H9 (cell line): ENCODE measurements at regions not wholly inside any gene's neighbourhood (a gene's known extent, or its start where the extent isn't known, plus 50 kb on each side); places are given as distances from the start of the nearest gene placed in this dataset.

ENCODE experiments used
- DNase-seq: peaks from one replicate; pipeline ENCODE4 v3.0.0-alpha.2; 2017
- H2AFZ ChIP-seq: one replicate; pipeline ENCODE4 v1.6.1; 2013; ENCODE audit warnings: mild to moderate bottlenecking, low read length, control low read depth, moderate library complexity
- H2AK5ac ChIP-seq: 2 replicates; pipeline ENCODE4 v1.6.1; 2013; ENCODE audit warnings: low read length, control low read depth, mixed read lengths; ENCODE audit not compliant: insufficient read length
- H2BK120ac ChIP-seq: one replicate; pipeline ENCODE4 v1.6.1; 2013; ENCODE audit warnings: low read depth, mild to moderate bottlenecking, low read length, control low read depth, inconsistent platforms; ENCODE audit not compliant: poor library complexity, severe bottlenecking
- H2BK12ac ChIP-seq: 2 replicates; pipeline ENCODE4 v1.6.1; 2013; ENCODE audit warnings: low read length, control low read depth, mixed read lengths, low read depth; ENCODE audit not compliant: insufficient read length
- H2BK15ac ChIP-seq: 2 replicates; pipeline ENCODE4 v1.6.1; 2013; ENCODE audit warnings: low read depth, low read length, control low read depth
- H2BK20ac ChIP-seq: one replicate; pipeline ENCODE4 v1.6.1; 2013; ENCODE audit warnings: low read depth, mild to moderate bottlenecking, low read length, control low read depth, inconsistent platforms; ENCODE audit not compliant: poor library complexity, severe bottlenecking
- H2BK5ac ChIP-seq: 2 replicates; pipeline ENCODE4 v1.6.1; 2013; ENCODE audit warnings: low read length, control low read depth, mixed read lengths; ENCODE audit not compliant: insufficient read length
- H3K14ac ChIP-seq: 2 replicates; pipeline ENCODE4 v1.6.1; 2013; ENCODE audit warnings: low read length, control low read depth; ENCODE audit not compliant: insufficient read depth
- H3K18ac ChIP-seq: 2 replicates; pipeline ENCODE4 v1.6.1; 2013; ENCODE audit warnings: low read depth, mild to moderate bottlenecking, mixed read lengths, low read length, control low read depth; ENCODE audit not compliant: insufficient read length
- H3K23ac ChIP-seq: 2 replicates; pipeline ENCODE4 v1.6.1; 2013; ENCODE audit warnings: low read length, control low read depth, mixed read lengths, low read depth; ENCODE audit not compliant: insufficient read length
- H3K23me2 ChIP-seq: 2 replicates; pipeline ENCODE4 v1.6.1; 2013; ENCODE audit warnings: low read depth, mild to moderate bottlenecking, mixed read lengths, low read length, control low read depth; ENCODE audit not compliant: insufficient read length, poor library complexity, severe bottlenecking
- H3K27ac ChIP-seq: 2 replicates; pipeline ENCODE4 v1.5.1; 2013; ENCODE audit warnings: low read length, control low read depth, mixed read lengths, low read depth; ENCODE audit not compliant: insufficient read length
- H3K27me3 ChIP-seq: 2 replicates; pipeline ENCODE4 v1.6.1; 2013; ENCODE audit warnings: low read length, control low read depth, inconsistent platforms; ENCODE audit not compliant: insufficient read depth
- H3K4ac ChIP-seq: 2 replicates; pipeline ENCODE4 v1.6.1; 2013; ENCODE audit warnings: low read depth, mild to moderate bottlenecking, control low read depth, inconsistent platforms, low read length, moderate library complexity
- H3K4me1 ChIP-seq: 2 replicates; pipeline ENCODE4 v1.6.1; 2013; ENCODE audit warnings: low read length, control low read depth, inconsistent platforms; ENCODE audit not compliant: insufficient read depth
- H3K4me2 ChIP-seq: 2 replicates; pipeline ENCODE4 v1.6.1; 2013; ENCODE audit warnings: low read length, control low read depth, mixed read lengths; ENCODE audit not compliant: insufficient read length, insufficient read depth
- H3K56ac ChIP-seq: 2 replicates; pipeline ENCODE4 v1.6.1; 2013; ENCODE audit warnings: low read depth, mild to moderate bottlenecking, mixed read lengths, low read length, control low read depth; ENCODE audit not compliant: insufficient read length
- H3K79me1 ChIP-seq: 2 replicates; pipeline ENCODE4 v1.6.1; 2013; ENCODE audit warnings: low read depth, mild to moderate bottlenecking, moderate library complexity, low read length, control low read depth, inconsistent platforms; ENCODE audit not compliant: insufficient read depth, poor library complexity, severe bottlenecking
- H3K79me2 ChIP-seq: 2 replicates; pipeline ENCODE4 v1.6.1; 2013; ENCODE audit warnings: low read length, control low read depth, inconsistent platforms; ENCODE audit not compliant: insufficient read depth
- H3K9ac ChIP-seq: 2 replicates; pipeline ENCODE4 v1.6.1; 2013; ENCODE audit warnings: low read length, control low read depth, mixed read lengths; ENCODE audit not compliant: insufficient read length; ENCODE audit errors: extremely low read depth
- H3K9me3 ChIP-seq: one replicate; pipeline ENCODE4 v1.6.1; 2013; ENCODE audit warnings: low read depth, low read length, inconsistent platforms; ENCODE audit not compliant: control insufficient read depth
- H3T11ph ChIP-seq: one replicate; pipeline ENCODE4 v1.6.1; 2013; ENCODE audit warnings: mild to moderate bottlenecking, low read length, control low read depth, inconsistent platforms
- H4K20me1 ChIP-seq: one replicate; pipeline ENCODE4 v1.6.1; 2013; ENCODE audit not compliant: control insufficient read depth, insufficient read length, insufficient read depth
- H4K5ac ChIP-seq: 2 replicates; pipeline ENCODE4 v1.6.1; 2013; ENCODE audit warnings: low read depth, mild to moderate bottlenecking, mixed read lengths, low read length, control low read depth; ENCODE audit not compliant: insufficient read length
- H4K8ac ChIP-seq: replicated peaks from 2 replicates; pipeline ENCODE4 v1.6.1; 2013; ENCODE audit warnings: low read length, control low read depth, mixed read lengths, low read depth; ENCODE audit not compliant: insufficient read length
- H4K91ac ChIP-seq: 2 replicates; pipeline ENCODE4 v1.6.1; 2013; ENCODE audit warnings: low read depth, mild to moderate bottlenecking, moderate library complexity, mixed read lengths, low read length, control low read depth; ENCODE audit not compliant: insufficient read length
- H3K27ac Mint-ChIP-seq, 3 experiments: 2 replicates in 2 of 3; 3 replicates in 1 of 3; pipeline ENCODE4 v1.8.0; 2020 to 2021; ENCODE audit warnings: mixed read lengths in 3 of 3, mild to moderate bottlenecking in 1 of 3, moderate library complexity in 1 of 3
- H3K27me3 Mint-ChIP-seq: 2 replicates; pipeline ENCODE4 v1.8.0; 2021; ENCODE audit warnings: low read depth, mild to moderate bottlenecking, moderate library complexity, mixed read lengths
- H3K36me3 Mint-ChIP-seq, 3 experiments: 2 replicates in 2 of 3; 3 replicates in 1 of 3; pipeline ENCODE4 v1.8.0; 2020 to 2021; ENCODE audit warnings: low read depth in 3 of 3, mixed read lengths in 3 of 3; ENCODE audit not compliant: insufficient read depth in 1 of 3
- H3K4me1 Mint-ChIP-seq, 2 experiments: 2 replicates each; pipeline ENCODE4 v1.8.0; 2020; ENCODE audit warnings: mixed read lengths in 2 of 2
- H3K4me3 Mint-ChIP-seq, 2 experiments: 2 replicates in 1 of 2; 3 replicates in 1 of 2; pipeline ENCODE4 v1.8.0; 2020 to 2021; ENCODE audit warnings: mild to moderate bottlenecking in 2 of 2, mixed read lengths in 2 of 2, moderate library complexity in 1 of 2
- H3K9me3 Mint-ChIP-seq, 2 experiments: 2 replicates in 1 of 2; 3 replicates in 1 of 2; pipeline ENCODE4 v1.8.0; 2020; ENCODE audit warnings: mild to moderate bottlenecking in 2 of 2, mixed read lengths in 2 of 2, moderate library complexity in 1 of 2
- CTCF ChIP-seq: fragments of 200-600 bp; sonication (generic); conservative IDR thresholded peaks from 3 replicates; pipeline ENCODE4 v1.8.0; 2021; ENCODE audit warnings: antibody characterized with exemption, mild to moderate bottlenecking
- WGBS: extraction: QIAGEN DNeasy Blood & Tissue Kit; methylation state at CpG from one replicate; pipeline ENCODE4 v1.1.7; 2013; ENCODE audit warnings: missing lambda C conversion rate, low lambda C conversion rate, mixed read lengths; ENCODE audit not compliant: insufficient read length; ENCODE audit errors: extremely low coverage; 5-methylcytosine and 5-hydroxymethylcytosine counted together

- Histone ChIP-seq H3K27me3 (no peaks in the 10 kb centered on the region; the same call in 1 of the 2 replicates), H4K5ac (no peak overlapping the region), H2BK15ac (no peak overlapping the region), H3K4me2 (no peak overlapping the region), H2BK5ac (no peak overlapping the region), H2BK20ac (no peak overlapping the region), H3K23ac (no peak overlapping the region), H3K23me2 (peaks cover 2% of the 10 kb centered on the region), H3K18ac (no peak overlapping the region), H3K9me3 (no peaks in the 10 kb centered on the region), H2BK12ac (no peak overlapping the region), H2AFZ (no peak overlapping the region), H3K14ac (no peak overlapping the region), H3K9ac (no peak overlapping the region), H3K56ac (no peak overlapping the region), H3K79me2 (no peaks in the 10 kb centered on the region), H3K4me1 (no peaks in the 10 kb centered on the region), H4K8ac (no peak overlapping the region), H3K27ac (no peak overlapping the region), H2BK120ac (no peak overlapping the region), H3K4ac (no peak overlapping the region), H2AK5ac (no peak overlapping the region), H4K91ac (no peak overlapping the region), H3K79me1 (no peaks in the 10 kb centered on the region), H4K20me1 (no peaks in the 10 kb centered on the region), H3T11ph (no peak overlapping the region)
- no peak overlapping the region for H3K27ac Mint-ChIP-seq
- H3K9me3 Mint-ChIP-seq: no peaks in the 10 kb centered on the region
- no peaks in the 10 kb centered on the region for H3K36me3 Mint-ChIP-seq
- WGBS: no CpG with 5 or more reads among the region's 4 CpGs
- no peak overlapping the region for H3K4me3 Mint-ChIP-seq
- peaks cover 2% of the 10 kb centered on the region; the same call in 1 of the 2 replicates for H3K27me3 Mint-ChIP-seq
- TF ChIP-seq CTCF: no peak
- peaks cover 10 to 16% of the 10 kb centered on the region in 2 experiments; a peak in 3 of 4 replicates for H3K4me1 Mint-ChIP-seq
- no peak for DNase-seq
These were observed 64.0 kb downstream of the NENF start for GRCh38 chr1:212496682-212497081.
